Parathyroid adenoma (tissue), 2 donors: ENCODE measurements at regions not wholly inside any gene's neighbourhood (a gene's known extent, or its start where the extent isn't known, plus 50 kb on each side); places are given as distances from the start of the nearest gene placed in this dataset.
"Not testable (repeated sequence)": the region's sequence is repeated elsewhere in the genome, so short reads cannot be mapped to it uniquely, and the experiment has no call there.

ENCODE experiments used
- H2AFZ ChIP-seq: fragments of 300-600 bp; sonication (generic); one replicate; pipeline ENCODE4 v1.7.0; 2017; ENCODE audit warnings: antibody characterized with exemption, mild to moderate bottlenecking
- H3K27ac ChIP-seq: fragments of 300-600 bp; sonication (generic); one replicate; pipeline ENCODE4 v1.7.0; 2017
- H3K27me3 ChIP-seq: fragments of 300-600 bp; sonication (generic); one replicate; pipeline ENCODE4 v1.7.0; 2017; ENCODE audit warnings: low read length; ENCODE audit not compliant: control insufficient read depth, insufficient read depth
- H3K36me3 ChIP-seq: fragments of 300-600 bp; sonication (generic); one replicate; pipeline ENCODE4 v1.7.0; 2017; ENCODE audit warnings: low read length; ENCODE audit not compliant: control insufficient read depth, insufficient read depth
- H3K4me1 ChIP-seq: fragments of 300-600 bp; sonication (generic); one replicate; pipeline ENCODE4 v1.7.0; 2017; ENCODE audit warnings: control low read depth
- H3K4me2 ChIP-seq: fragments of 300-600 bp; sonication (generic); one replicate; pipeline ENCODE4 v1.7.0; 2017; ENCODE audit warnings: low read length
- H3K4me3 ChIP-seq: fragments of 300-600 bp; sonication (generic); one replicate; pipeline ENCODE4 v1.7.0; 2017; ENCODE audit warnings: low read depth, low read length
- H3K79me2 ChIP-seq: fragments of 300-600 bp; sonication (generic); one replicate; pipeline ENCODE4 v1.7.0; 2017; ENCODE audit warnings: control low read depth
- H3K9ac ChIP-seq: fragments of 300-600 bp; sonication (generic); one replicate; pipeline ENCODE4 v1.7.0; 2017; ENCODE audit warnings: mild to moderate bottlenecking
- H3K9me3 ChIP-seq: fragments of 300-600 bp; sonication (generic); one replicate; pipeline ENCODE4 v1.7.0; 2017; ENCODE audit warnings: low read length; ENCODE audit not compliant: control insufficient read depth
- TF ChIP-seq, protein P1 (sequence below): fragments of 300-600 bp; sonication (generic); IDR thresholded peaks from one replicate; pipeline ENCODE4 v1.7.0; 2017; ENCODE audit warnings: antibody characterized with exemption, mild to moderate bottlenecking
- donor health status: primary hyperparathyroidism.

DNA sequence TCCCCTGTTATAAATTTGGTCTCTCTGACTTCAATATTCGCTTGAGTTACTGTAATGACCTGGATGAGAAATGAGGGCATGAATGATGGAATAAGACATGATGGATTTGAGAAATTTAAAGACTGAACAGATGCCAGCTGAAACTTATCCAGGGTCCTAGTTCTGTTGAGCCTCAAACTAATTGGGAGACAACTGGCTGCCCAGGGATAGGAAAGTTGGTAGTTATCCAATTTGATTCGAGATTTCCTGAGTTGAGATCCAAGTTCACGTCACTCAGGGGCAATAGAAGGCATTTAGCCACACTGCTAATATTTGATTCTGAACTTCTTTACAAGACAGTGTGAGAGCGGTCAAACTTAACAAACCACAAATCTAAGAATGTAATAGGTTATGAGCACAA lies 159.0 kb upstream of the CXCL13 start:
- Histone ChIP-seq H3K4me3 (no peak overlapping the region), H3K36me3 (no peaks in the 10 kb centered on the region), H3K4me1 (no peaks in the 10 kb centered on the region), H3K27ac (no peak overlapping the region), H2AFZ (no peak overlapping the region), H3K79me2 (no peaks in the 10 kb centered on the region), H3K27me3 (no peaks in the 10 kb centered on the region), H3K9ac (no peak overlapping the region), H3K4me2 (no peak overlapping the region), H3K9me3 (no peaks in the 10 kb centered on the region)
- TF ChIP-seq, protein P1, sequence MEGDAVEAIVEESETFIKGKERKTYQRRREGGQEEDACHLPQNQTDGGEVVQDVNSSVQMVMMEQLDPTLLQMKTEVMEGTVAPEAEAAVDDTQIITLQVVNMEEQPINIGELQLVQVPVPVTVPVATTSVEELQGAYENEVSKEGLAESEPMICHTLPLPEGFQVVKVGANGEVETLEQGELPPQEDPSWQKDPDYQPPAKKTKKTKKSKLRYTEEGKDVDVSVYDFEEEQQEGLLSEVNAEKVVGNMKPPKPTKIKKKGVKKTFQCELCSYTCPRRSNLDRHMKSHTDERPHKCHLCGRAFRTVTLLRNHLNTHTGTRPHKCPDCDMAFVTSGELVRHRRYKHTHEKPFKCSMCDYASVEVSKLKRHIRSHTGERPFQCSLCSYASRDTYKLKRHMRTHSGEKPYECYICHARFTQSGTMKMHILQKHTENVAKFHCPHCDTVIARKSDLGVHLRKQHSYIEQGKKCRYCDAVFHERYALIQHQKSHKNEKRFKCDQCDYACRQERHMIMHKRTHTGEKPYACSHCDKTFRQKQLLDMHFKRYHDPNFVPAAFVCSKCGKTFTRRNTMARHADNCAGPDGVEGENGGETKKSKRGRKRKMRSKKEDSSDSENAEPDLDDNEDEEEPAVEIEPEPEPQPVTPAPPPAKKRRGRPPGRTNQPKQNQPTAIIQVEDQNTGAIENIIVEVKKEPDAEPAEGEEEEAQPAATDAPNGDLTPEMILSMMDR, result no peak

DNA sequence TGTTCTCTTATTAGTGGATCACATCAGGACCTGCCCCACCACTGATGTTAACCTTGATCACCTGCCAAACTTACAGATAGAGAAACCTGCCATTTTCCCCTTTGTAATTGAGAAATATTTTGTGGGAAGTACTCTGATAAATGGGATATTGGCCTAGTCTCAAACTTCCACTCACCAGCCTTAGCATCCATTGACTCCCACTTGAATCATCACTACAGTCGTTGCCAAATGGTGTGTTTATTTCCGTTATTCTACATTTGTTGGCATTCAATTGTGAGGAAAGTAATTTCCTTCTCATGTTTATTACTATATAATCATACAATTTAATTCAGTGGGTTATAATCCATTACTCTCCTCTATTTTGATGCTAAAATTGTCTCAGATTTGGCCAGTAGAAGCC lies 156.4 kb upstream of the CXCL13 start:
- no peaks in the 10 kb centered on the region for H3K27me3 ChIP-seq
- no peaks in the 10 kb centered on the region for H3K79me2 ChIP-seq
- no peaks in the 10 kb centered on the region for H3K9me3 ChIP-seq
- H3K4me1 ChIP-seq, result no peaks in the 10 kb centered on the region
- no peak overlapping the region for H2AFZ ChIP-seq
- no peak overlapping the region for H3K9ac ChIP-seq
- TF ChIP-seq, protein P1, result no peak
- H3K4me2 ChIP-seq, result no peak overlapping the region
- H3K36me3 ChIP-seq, result no peaks in the 10 kb centered on the region
- no peak overlapping the region for H3K4me3 ChIP-seq
- H3K27ac ChIP-seq, result no peak overlapping the region

DNA sequence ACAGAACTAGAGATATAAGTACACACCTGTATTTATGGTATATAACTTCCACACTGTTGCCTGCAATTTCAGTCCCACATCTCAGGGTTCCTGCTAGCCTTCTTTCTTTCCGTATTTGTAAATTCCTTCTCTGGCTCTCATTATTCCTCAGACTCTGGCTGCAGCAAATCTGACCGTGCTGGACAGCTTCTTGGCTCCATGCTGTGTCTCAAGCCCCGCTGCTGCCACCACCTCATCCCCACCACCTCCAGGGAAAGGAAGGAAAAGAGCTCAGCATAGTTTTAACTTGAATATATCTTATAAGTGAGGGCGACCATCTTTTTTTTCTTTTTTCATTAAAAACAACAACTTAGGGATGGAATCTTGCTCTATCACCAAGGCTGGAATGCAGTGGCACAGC lies 155.6 kb upstream of the CXCL13 start:
- H3K4me1 ChIP-seq, result no peaks in the 10 kb centered on the region
- H3K9ac ChIP-seq, result no peak overlapping the region
- no peak overlapping the region for H3K4me3 ChIP-seq
- no peak overlapping the region for H2AFZ ChIP-seq
- no peak overlapping the region for H3K4me2 ChIP-seq
- H3K27me3 ChIP-seq, result no peaks in the 10 kb centered on the region
- no peaks in the 10 kb centered on the region for H3K36me3 ChIP-seq
- no peak overlapping the region for H3K27ac ChIP-seq
- TF ChIP-seq, protein P1, result no peak
- H3K79me2 ChIP-seq, result no peaks in the 10 kb centered on the region
- no peaks in the 10 kb centered on the region for H3K9me3 ChIP-seq

DNA sequence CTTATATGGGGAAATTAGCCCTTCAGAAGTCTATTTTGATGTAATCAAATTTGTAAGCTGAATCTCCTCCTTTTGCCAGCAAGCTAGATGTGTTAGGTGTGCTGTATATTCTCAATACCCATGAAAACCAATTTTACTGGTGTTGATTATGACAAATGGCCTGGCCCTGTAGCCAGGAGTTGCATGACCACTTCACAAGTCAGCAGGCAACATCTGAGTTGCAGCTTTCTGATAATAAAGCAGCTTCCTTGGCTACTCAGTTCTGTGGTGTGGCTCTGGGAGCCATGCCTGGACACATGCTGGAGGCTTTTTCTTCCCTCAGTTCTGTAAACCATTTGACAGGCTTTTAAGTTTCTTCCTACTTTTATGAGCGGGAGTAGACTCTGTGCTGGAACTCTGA lies 154.1 kb upstream of the CXCL13 start:
- no peak overlapping the region for H3K27ac ChIP-seq
- H3K79me2 ChIP-seq, result no peaks in the 10 kb centered on the region
- no peak overlapping the region for H3K4me2 ChIP-seq
- H3K9me3 ChIP-seq, result no peaks in the 10 kb centered on the region
- no peak overlapping the region for H2AFZ ChIP-seq
- no peak overlapping the region for H3K4me3 ChIP-seq
- TF ChIP-seq, protein P1, result no peak
- H3K4me1 ChIP-seq, result no peaks in the 10 kb centered on the region
- H3K36me3 ChIP-seq, result no peaks in the 10 kb centered on the region
- H3K27me3 ChIP-seq, result no peaks in the 10 kb centered on the region
- no peak overlapping the region for H3K9ac ChIP-seq

DNA sequence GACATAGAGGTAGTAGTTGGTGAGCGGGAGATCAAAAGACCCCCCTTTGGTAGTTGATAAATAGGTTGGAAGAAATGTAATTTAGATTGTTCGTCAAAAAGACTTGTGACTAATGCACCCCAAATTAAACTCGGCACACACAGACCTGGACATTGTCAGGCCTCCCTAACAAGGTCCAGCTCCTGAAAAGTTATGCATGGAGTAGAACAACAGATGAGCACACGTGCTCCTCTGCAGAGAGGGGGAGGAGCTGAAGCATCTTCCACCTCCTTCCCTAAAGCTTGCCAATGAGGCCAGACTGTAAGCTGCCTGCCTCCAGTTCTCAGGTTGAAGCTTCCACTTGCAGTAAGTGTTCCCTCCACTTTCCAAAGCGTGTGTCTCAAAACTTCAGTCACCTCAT lies 153.5 kb upstream of the CXCL13 start:
- not testable (repeated sequence) for H3K27me3 ChIP-seq, H3K4me1 ChIP-seq, H3K36me3 ChIP-seq, H3K27ac ChIP-seq, H3K4me3 ChIP-seq, H2AFZ ChIP-seq, H3K4me2 ChIP-seq, H3K9me3 ChIP-seq, H3K79me2 ChIP-seq, H3K9ac ChIP-seq
